Stimulated activated naive B cell treated with anti-CD40 and anti-IgM and Interleukin-4, amounts not matched to agents 10 μg/mL and 1 μg/mL and 100 μg/mL, for 72 hours (primary cell): ENCODE measurements at regions not wholly inside any gene's neighbourhood (a gene's known extent, or its start where the extent isn't known, plus 50 kb on each side); places are given as distances from the start of the nearest gene placed in this dataset.

Experiments used
- ATAC-seq, 2 donors: fragments of 150-1000 bp; cut with Tn5 transposase; replicated peaks; 2 replicates each; pipeline ENCODE4 v1.10.0; 2021; ENCODE audit warnings: moderate library complexity in 1 of 2
- DNase-seq: peaks from one replicate; pipeline ENCODE4 v3.0.0; 2021
- H3K27ac Mint-ChIP-seq: one replicate; pipeline ENCODE4 v1.8.0; 2022; ENCODE audit warnings: mild to moderate bottlenecking, mixed read lengths
- H3K27me3 Mint-ChIP-seq, 2 donors: one replicate each; pipeline ENCODE4 v1.8.0; 2022; ENCODE audit warnings: mixed read lengths in 2 of 2
- H3K36me3 Mint-ChIP-seq, 2 donors: one replicate each; pipeline ENCODE4 v1.8.0; 2022; ENCODE audit warnings: mixed read lengths in 2 of 2, mild to moderate bottlenecking in 1 of 2
- H3K4me1 Mint-ChIP-seq, 2 donors: one replicate each; pipeline ENCODE4 v1.8.0; 2022; ENCODE audit warnings: mixed read lengths in 2 of 2, mild to moderate bottlenecking in 1 of 2
- H3K4me3 Mint-ChIP-seq, 2 donors: one replicate each; pipeline ENCODE4 v1.8.0; 2022; ENCODE audit warnings: mild to moderate bottlenecking in 2 of 2, mixed read lengths in 2 of 2, moderate library complexity in 1 of 2
- H3K9me3 Mint-ChIP-seq, 2 donors: one replicate each; pipeline ENCODE4 v1.8.0; 2022; ENCODE audit warnings: mixed read lengths in 2 of 2, mild to moderate bottlenecking in 1 of 2

- DNase-seq: no peak
- ATAC-seq: no peak
- H3K4me1 Mint-ChIP-seq: no peaks in the 10 kb centered on the region
These were observed 102.5 kb downstream of the RBFOX3 start for GRCh38 chr17:79508291-79508716.

DNA sequence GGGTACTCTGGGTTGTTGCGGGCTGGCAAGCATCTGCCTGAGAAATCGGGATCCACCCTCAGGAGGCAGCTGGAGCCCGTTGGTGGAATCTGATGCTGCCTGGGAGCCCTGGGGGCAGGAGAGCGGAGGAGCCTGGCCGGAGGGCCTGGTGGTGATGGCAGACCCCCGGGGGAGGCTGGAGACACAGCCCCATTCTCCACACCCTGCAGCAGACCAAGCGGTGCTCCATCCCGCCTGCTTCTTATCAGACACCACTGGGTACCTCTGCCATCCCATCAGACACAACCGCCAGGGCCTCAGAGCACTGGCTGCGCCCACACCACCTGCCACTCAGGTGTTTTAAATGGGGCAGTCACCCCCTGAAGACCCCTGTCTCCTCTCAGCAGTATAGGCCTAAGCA lies 103.9 kb downstream of the RBFOX3 start:
- DNase-seq: no peak
- Mint-ChIP-seq H3K4me1 (no peaks in the 10 kb centered on the region), H3K27me3 (peaks cover 26% of the 10 kb centered on the region in 2 donors), H3K4me3 (no peak overlapping the region), H3K27ac (no peak overlapping the region), H3K36me3 (no peaks in the 10 kb centered on the region), H3K9me3 (peaks cover 3% of the 10 kb centered on the region in 2 donors)
- ATAC-seq: no peak

More at GRCh38 chr17:79508291-79508716, 102.5 kb downstream of the RBFOX3 start:
- Mint-ChIP-seq H3K36me3 (no peaks in the 10 kb centered on the region), H3K4me3 (no peak overlapping the region), H3K27me3 (peaks cover 20 to 26% of the 10 kb centered on the region in 2 donors), H3K9me3 (peaks cover 3% of the 10 kb centered on the region in 2 donors), H3K27ac (no peak overlapping the region)

- H3K4me1 Mint-ChIP-seq: no peaks in the 10 kb centered on the region
- H3K27me3 Mint-ChIP-seq: peaks cover 26 to 33% of the 10 kb centered on the region in 2 donors
- no peak for DNase-seq
These were observed 104.5 kb downstream of the RBFOX3 start for GRCh38 chr17:79506150-79506870.

DNA sequence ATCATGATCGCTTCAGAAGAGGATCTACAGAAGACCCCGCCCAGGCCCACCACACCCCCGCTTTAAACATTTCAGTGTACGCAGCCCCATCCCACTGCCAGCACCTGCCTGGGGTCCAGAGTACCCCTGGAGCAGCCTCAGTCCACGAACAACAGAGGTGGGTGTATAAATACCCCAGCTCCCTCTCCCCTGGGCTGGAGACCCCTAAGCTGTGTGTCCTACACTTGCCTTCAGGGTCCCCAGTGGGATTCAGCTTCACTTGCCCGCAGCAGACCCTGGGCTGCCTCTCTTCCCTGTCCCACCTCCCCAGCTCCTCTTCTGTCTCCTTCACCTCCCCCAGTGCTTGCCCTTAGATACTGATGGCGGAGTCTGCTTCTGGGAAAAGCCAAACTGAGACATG lies 105.7 kb downstream of the RBFOX3 start:
- H3K4me1 Mint-ChIP-seq: no peaks in the 10 kb centered on the region
- peaks cover 32 to 38% of the 10 kb centered on the region in 2 donors for H3K27me3 Mint-ChIP-seq
- no peak overlapping the region for H3K4me3 Mint-ChIP-seq
- H3K9me3 Mint-ChIP-seq: no peaks in the 10 kb centered on the region
- H3K27ac Mint-ChIP-seq: no peak overlapping the region
- ATAC-seq: no peak
- no peaks in the 10 kb centered on the region for H3K36me3 Mint-ChIP-seq
- DNase-seq: no peak

More at GRCh38 chr17:79506150-79506870, 104.5 kb downstream of the RBFOX3 start:
- Mint-ChIP-seq H3K9me3 (peaks cover 2 to 3% of the 10 kb centered on the region in 2 donors), H3K4me3 (no peak overlapping the region), H3K36me3 (no peaks in the 10 kb centered on the region), H3K27ac (no peak overlapping the region)
- ATAC-seq: no peak

DNA sequence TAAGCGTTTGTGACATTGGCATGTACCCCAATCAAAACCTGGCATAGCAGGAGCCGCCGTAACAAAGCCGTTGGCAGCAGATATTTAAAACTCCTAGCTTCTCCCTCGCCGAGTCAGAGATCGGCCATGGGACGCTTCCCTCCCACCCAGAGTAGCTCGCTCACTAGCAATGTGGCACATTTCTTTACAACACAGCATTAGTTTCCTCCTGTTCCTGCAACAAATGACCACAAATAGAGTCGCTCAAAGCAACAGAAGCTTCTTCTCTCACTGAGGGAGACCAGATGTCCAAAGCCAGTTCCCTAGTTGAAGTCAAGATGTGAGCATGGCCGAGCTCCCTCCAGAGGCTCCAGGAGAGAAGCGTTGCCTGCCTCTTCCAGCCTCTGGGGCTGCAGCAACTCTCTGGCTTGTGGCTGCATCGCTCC lies 106.7 kb downstream of the RBFOX3 start:
- no peak for ATAC-seq
- Mint-ChIP-seq H3K4me3 (no peak overlapping the region), H3K4me1 (no peaks in the 10 kb centered on the region), H3K9me3 (peaks cover 2% of the 10 kb centered on the region in 2 donors), H3K27me3 (peaks cover 32 to 43% of the 10 kb centered on the region in 2 donors), H3K36me3 (no peaks in the 10 kb centered on the region), H3K27ac (no peak overlapping the region)
- no peak for DNase-seq

DNA sequence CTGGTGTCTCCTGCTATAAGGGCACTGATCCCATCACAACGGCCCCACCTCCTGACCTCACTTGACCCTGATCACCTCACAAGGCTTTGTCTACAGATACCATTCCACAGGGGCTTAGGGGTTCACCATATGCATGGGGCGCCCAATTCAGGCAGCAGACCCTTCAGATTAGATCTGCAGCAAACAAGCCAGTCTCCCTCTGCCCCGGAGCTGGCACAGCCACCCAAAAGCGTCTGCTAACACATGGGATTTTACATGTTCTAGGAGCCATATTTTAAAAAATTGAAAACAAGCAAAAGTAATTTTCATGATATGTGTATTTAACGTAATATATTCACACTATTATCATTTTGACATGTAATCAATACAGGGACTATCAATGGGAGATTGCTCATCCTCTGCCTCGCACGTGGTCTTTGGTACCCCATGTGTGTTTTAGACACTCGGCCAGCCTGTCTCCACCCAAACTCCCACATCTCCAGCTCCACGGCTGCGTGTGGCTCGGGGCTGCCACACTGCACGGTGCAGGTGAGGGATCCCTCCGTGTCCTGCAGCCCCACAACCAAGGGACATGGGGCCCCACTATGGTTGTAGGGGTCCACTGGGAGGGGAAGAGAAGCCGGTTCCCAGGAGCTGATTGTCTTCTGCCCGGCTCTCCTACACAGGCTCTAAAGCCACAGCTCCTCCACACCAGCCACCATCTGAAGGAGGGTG lies 107.6 kb downstream of the RBFOX3 start:
- ATAC-seq: no peak
- Mint-ChIP-seq H3K27ac (no peak overlapping the region), H3K27me3 (peaks cover 25 to 45% of the 10 kb centered on the region in 2 donors), H3K9me3 (peaks cover 11% of the 10 kb centered on the region in 2 donors), H3K36me3 (no peaks in the 10 kb centered on the region), H3K4me3 (no peak overlapping the region), H3K4me1 (no peaks in the 10 kb centered on the region)
- no peak for DNase-seq

GRCh38 chr17:79501910-79502309 lies 108.9 kb downstream of the RBFOX3 start:
- H3K9me3 Mint-ChIP-seq: peaks cover 11 to 12% of the 10 kb centered on the region in 2 donors
- H3K27me3 Mint-ChIP-seq: peaks cover 25 to 45% of the 10 kb centered on the region in 2 donors
- ATAC-seq (no peak), DNase-seq (no peak)
- no peaks in the 10 kb centered on the region for H3K4me1 Mint-ChIP-seq
- H3K4me3 Mint-ChIP-seq: no peak overlapping the region
- no peaks in the 10 kb centered on the region for H3K36me3 Mint-ChIP-seq
- H3K27ac Mint-ChIP-seq: no peak overlapping the region

- no peak overlapping the region for H3K27ac Mint-ChIP-seq
- no peaks in the 10 kb centered on the region for H3K4me1 Mint-ChIP-seq
- no peaks in the 10 kb centered on the region for H3K36me3 Mint-ChIP-seq
- no peak for ATAC-seq
- peaks cover 19 to 43% of the 10 kb centered on the region in 2 donors for H3K27me3 Mint-ChIP-seq
- H3K4me3 Mint-ChIP-seq: no peak overlapping the region
- peaks cover 11 to 12% of the 10 kb centered on the region in 2 donors for H3K9me3 Mint-ChIP-seq
- no peak for DNase-seq
These were observed 109.9 kb downstream of the RBFOX3 start for GRCh38 chr17:79500745-79501618.

DNA sequence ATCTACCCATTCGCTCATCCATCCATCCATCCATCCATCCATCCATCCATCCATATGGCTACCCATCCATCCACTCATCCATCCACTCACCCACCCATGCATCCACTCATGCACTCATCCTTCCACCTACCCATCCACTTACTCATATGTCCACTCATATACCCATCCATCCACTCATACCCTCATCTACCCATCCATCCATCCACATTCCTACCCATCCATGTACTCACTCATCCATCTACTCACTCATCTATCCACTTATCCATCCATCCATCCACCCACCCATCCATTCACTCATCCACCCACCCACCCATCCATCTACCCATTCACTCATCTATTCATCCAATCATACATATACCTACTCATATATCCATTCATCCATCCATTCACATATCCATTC lies 112.0 kb downstream of the RBFOX3 start:
- Mint-ChIP-seq H3K9me3 (peaks cover 12% of the 10 kb centered on the region in 2 donors), H3K27ac (no peak overlapping the region), H3K36me3 (no peaks in the 10 kb centered on the region), H3K4me3 (no peak overlapping the region), H3K4me1 (no peaks in the 10 kb centered on the region), H3K27me3 (peaks cover 6 to 32% of the 10 kb centered on the region in 2 donors)
- ATAC-seq (no peak), DNase-seq (no peak)

DNA sequence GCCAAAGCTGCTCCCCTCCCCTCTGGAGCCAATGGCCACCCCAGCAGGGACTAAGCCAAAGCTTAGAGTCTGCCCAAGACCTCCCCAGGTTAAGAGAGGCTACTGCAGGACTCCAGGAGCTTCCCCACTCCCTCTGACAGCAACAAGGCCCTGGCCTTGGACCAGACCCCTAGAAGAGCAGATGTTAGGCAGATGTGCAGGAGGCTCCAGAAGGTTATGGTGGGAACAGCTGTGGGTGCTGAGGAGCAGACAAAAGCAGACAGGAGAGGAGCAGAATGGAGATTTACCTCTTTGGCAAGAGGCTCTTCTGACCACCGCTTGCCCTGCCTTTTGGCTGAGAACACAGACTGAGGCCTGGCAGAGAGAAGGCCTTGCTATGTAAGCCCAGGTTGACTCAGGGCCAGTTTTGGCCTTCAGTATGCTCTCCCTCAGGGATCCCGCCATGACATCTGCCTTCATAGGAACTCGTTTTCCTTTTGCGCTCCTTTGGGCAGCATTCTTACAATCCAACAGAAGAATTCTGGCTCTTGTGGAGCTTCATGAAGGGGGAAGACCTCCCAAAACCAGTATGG lies 113.0 kb downstream of the RBFOX3 start:
- no peak overlapping the region for H3K4me3 Mint-ChIP-seq
- peaks cover 16 to 17% of the 10 kb centered on the region in 2 donors for H3K9me3 Mint-ChIP-seq
- no peaks in the 10 kb centered on the region for H3K36me3 Mint-ChIP-seq
- no peak overlapping the region for H3K27ac Mint-ChIP-seq
- H3K27me3 Mint-ChIP-seq: peaks cover 16 to 32% of the 10 kb centered on the region in 2 donors
- DNase-seq (no peak), ATAC-seq (no peak)
- no peaks in the 10 kb centered on the region for H3K4me1 Mint-ChIP-seq

GRCh38 chr17:79496422-79497005 lies 114.3 kb downstream of the RBFOX3 start:
- no peak for ATAC-seq
- Mint-ChIP-seq H3K4me1 (no peaks in the 10 kb centered on the region), H3K36me3 (no peaks in the 10 kb centered on the region), H3K9me3 (peaks cover 16 to 20% of the 10 kb centered on the region in 2 donors), H3K27me3 (peaks cover 22 to 29% of the 10 kb centered on the region in 2 donors), H3K4me3 (no peak overlapping the region), H3K27ac (no peak overlapping the region)
- no peak for DNase-seq

GRCh38 chr17:79495665-79496064 lies 115.2 kb downstream of the RBFOX3 start:
- Mint-ChIP-seq H3K36me3 (no peaks in the 10 kb centered on the region), H3K27ac (no peak overlapping the region), H3K27me3 (peaks cover 25 to 26% of the 10 kb centered on the region in 2 donors), H3K4me1 (no peaks in the 10 kb centered on the region), H3K4me3 (no peak overlapping the region), H3K9me3 (peaks cover 16 to 22% of the 10 kb centered on the region in 2 donors)
- DNase-seq (no peak), ATAC-seq (no peak)

- no peak overlapping the region for H3K4me3 Mint-ChIP-seq
- H3K27ac Mint-ChIP-seq: no peak overlapping the region
- peaks cover 33 to 37% of the 10 kb centered on the region in 2 donors for H3K27me3 Mint-ChIP-seq
- no peaks in the 10 kb centered on the region for H3K4me1 Mint-ChIP-seq
- DNase-seq (no peak), ATAC-seq (no peak)
- H3K9me3 Mint-ChIP-seq: peaks cover 3 to 12% of the 10 kb centered on the region in 2 donors
- no peaks in the 10 kb centered on the region for H3K36me3 Mint-ChIP-seq
These were observed 119.8 kb downstream of the RBFOX3 start for GRCh38 chr17:79491006-79491405.
